HCT116 (cell line): ENCODE measurements at regions not wholly inside any gene's neighbourhood (a gene's known extent, or its start where the extent isn't known, plus 50 kb on each side); places are given as distances from the start of the nearest gene placed in this dataset.

Source experiments
- CEBPB ChIP-seq: IDR thresholded peaks from 2 replicates; pipeline ENCODE4 v1.6.1; 2012; ENCODE audit warnings: low read depth
- CTCF ChIP-seq, 3 experiments: fragments of 200-600 bp in 1 of 3; sonication (generic) in 1 of 3; IDR thresholded peaks in 2 of 3; conservative IDR thresholded peaks in 1 of 3; 2 replicates each; pipeline ENCODE4 v1.5.1; 2012 to 2017; ENCODE audit warnings: low read depth in 2 of 3, low read length in 2 of 3, antibody characterized with exemption in 1 of 3, borderline replicate concordance in 1 of 3, control low read depth in 1 of 3, mild to moderate bottlenecking in 1 of 3, mixed read lengths in 1 of 3, mixed run types in 1 of 3, moderate library complexity in 1 of 3; ENCODE audit not compliant: insufficient read depth in 1 of 3
- EZH2 ChIP-seq: fragments of 200-600 bp; sonication (generic); IDR thresholded peaks from 2 replicates; pipeline ENCODE4 v1.6.1; 2017; ENCODE audit warnings: antibody characterized with exemption, mixed run types
- MAX ChIP-seq: IDR thresholded peaks from 2 replicates; pipeline ENCODE4 v1.6.1; 2012
- POLR2A ChIP-seq: IDR thresholded peaks from 2 replicates; pipeline ENCODE4 v1.7.0; 2011; ENCODE audit warnings: borderline replicate concordance; ENCODE audit not compliant: insufficient read depth, insufficient read length; ENCODE audit errors: extremely low read depth
- POLR2AphosphoS5 ChIP-seq: IDR thresholded peaks from 2 replicates; pipeline ENCODE4 v1.6.1; 2011; ENCODE audit warnings: mild to moderate bottlenecking, low read depth, low read length, moderate library complexity
- RAD21 ChIP-seq: IDR thresholded peaks from 2 replicates; pipeline ENCODE4 v1.6.1; 2012; ENCODE audit warnings: low read depth, mild to moderate bottlenecking
- SIN3A ChIP-seq: IDR thresholded peaks from 2 replicates; pipeline ENCODE4 v1.6.1; 2012; ENCODE audit warnings: low read depth
- YY1 ChIP-seq: IDR thresholded peaks from 2 replicates; pipeline ENCODE4 v1.6.1; 2011; ENCODE audit warnings: low read length, low read depth, moderate library complexity, mild to moderate bottlenecking; ENCODE audit not compliant: insufficient replicate concordance; ENCODE audit errors: extremely low read depth

GRCh38 chr18:75639472-75639831 lies 211.9 kb upstream of the SMIM21 start:
- TF ChIP-seq CTCF (IDR thresholded peaks at IDR 0.05 in 2 of 3, conservative IDR thresholded peaks at IDR 0.05 in 1 of 3; ENCODE audit: borderline replicate concordance in 1 of 3, insufficient read depth in 1 of 3, low read depth in 2 of 3, low read length in 2 of 3), result no peak
- TF ChIP-seq MAX, result no peak
- TF ChIP-seq POLR2AphosphoS5, result no peak
- TF ChIP-seq POLR2A, result no peak
- TF ChIP-seq CEBPB, result no peak
- no peak for TF ChIP-seq RAD21
- TF ChIP-seq YY1, result no peak
- TF ChIP-seq EZH2, result no peak
- TF ChIP-seq SIN3A, result no peak
